GM18505 (cell line): ENCODE measurements at regions not wholly inside any gene's neighbourhood (a gene's known extent, or its start where the extent isn't known, plus 50 kb on each side); places are given as distances from the start of the nearest gene placed in this dataset.

Source experiments
- ATAC-seq: cut with Tn5 transposase; IDR thresholded peaks from one replicate; pipeline ENCODE4 v1.9.1; 2021; ENCODE audit not compliant: unreplicated experiment
- POLR2A ChIP-seq: IDR thresholded peaks from 4 replicates; pipeline ENCODE4 v1.6.1; 2011; ENCODE audit warnings: borderline replicate concordance; ENCODE audit not compliant: insufficient read depth, insufficient read length; ENCODE audit errors: extremely low read depth

DNA sequence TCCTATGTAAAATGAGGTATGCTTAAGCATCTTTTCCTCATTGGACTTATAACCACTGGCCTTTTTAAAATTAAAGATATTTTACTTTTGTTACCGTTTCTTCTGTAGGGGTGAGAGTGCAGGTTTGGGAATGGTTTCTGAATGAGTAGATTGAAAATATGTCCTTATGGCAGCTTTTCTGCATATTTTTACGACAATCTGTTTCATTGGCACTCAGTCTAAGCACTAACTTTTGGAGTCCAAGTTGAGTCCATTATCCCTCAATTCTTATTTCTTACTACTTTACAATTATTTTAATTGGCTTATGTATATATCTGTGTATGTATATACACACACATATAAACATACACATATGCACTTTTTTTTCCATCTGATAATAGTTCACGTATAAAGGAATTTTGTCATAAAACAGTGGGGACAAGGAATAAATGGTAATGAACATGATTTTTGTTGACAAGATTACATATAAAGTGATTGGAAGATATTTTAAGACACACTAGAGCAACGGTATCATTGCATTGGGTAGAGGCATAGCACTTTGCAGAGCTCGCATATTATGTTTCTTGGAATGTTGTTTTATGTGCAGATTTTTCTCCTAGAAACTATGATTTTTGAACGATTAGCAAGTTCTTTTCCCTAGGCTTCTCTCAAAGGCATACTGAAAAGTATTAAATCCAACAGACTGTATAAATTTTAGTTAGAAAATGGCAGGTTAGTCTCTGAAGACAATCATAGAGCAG, 133.0 kb downstream of the FAT4 start:
- ATAC-seq: no peak
- no peak for TF ChIP-seq POLR2A

- no peak for ATAC-seq
- TF ChIP-seq POLR2A: no peak
Observed at GRCh38 chr4:125456075-125456474, 141.3 kb downstream of the FAT4 start.

DNA sequence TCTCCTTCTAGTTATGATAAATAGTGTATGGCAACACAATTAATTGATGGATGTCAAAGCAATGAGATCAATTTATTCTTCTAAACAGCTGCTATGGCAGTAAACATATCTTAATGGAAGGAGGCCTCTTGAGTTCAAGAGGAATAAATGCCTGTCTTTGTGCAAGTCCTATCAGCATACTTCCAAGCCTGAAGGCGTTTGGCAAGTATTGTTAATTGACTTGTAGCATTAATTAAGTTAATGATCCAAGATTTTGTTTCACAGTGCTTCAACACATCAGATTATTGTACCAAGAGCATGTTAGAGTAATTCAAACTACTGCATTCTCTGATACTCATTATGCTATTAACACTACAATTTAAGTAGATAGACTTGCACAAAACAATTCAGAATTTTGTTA, 144.8 kb downstream of the FAT4 start:
- TF ChIP-seq POLR2A: no peak
- ATAC-seq: no peak

DNA sequence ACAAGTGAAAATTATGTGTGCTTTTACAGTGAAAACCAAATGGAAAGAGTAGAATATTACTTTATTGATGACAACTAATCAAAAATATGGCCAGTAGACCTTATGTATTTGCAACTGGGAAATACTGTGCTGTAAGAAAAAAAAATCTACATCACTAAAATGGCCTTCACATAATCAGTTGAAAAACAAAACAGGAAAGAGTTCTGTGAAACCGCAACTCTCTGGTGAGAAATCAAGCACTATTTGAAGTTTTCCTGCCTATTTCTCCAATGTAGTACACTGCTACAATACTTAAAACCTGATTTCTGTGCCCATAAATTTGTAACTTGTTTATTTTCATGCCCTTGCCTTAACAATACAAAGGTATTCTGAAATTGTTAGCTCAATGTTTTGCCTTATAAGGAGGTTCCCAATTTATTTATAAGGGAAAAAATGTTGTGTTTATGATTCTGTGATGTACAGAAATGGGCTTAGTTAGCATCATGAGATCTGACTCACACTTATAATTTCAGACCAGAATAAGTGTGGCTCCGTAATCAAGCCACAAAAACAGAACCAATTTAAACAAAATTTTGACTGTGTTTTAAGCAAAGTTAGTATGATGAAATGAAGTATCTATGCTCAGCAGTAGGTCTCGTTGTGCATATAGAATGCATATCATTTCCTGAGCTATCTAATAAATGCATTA, 147.1 kb downstream of the FAT4 start:
- no peak for ATAC-seq
- no peak for TF ChIP-seq POLR2A

DNA sequence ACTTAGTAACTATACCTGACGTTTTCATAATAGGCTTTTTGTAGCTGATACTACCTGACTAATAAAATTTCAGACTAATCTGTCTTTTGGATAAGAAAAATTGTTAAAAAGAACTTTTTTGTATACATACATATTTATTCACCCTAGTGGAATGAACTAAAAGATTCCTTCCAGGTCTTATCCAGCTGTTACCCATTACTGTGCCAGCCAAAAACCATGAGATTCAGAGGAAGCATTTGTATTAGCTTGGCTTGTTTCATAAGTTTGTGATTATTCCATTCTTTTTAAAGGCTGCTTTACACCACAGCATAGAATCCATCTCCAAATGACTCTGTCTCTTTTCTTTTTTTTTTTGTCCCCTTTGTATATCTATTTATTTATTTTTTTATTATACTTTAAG, 149.4 kb downstream of the FAT4 start:
- ATAC-seq: no peak
- TF ChIP-seq POLR2A: no peak

DNA sequence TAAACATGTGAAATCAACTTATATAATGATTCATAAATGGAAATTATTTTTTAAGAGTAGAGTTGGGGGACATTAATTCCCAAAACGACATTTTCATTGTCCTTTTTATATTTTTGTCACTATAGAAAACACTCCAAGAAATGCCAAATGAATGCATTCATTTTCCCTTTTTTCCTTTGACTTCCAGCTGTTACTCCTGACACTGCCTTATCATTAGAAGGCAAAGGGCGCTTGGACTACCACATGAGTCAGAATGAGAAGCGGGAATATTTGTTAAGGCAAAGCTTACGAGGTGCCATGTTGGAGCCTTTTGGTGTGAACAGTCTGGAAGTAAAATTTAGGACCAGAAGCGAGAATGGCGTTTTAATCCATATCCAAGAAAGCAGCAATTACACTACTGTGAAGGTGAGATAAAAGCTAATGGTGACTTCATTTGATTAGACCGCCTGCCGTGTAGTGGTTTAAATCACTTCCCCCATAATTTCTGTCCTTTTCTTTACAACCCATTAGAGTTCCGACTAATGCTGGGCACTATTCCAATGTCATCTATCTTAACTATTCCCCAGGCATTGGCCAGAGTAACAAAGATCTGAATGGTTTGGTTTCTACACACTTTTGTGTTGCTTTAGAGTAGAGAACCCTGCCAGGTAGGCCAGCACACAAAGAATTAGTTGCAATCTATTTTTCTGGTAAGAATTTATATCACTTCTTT, 166.7 kb downstream of the FAT4 start:
- no peak for ATAC-seq
- no peak for TF ChIP-seq POLR2A

- no peak for ATAC-seq
- TF ChIP-seq POLR2A: no peak
Observed at GRCh38 chr4:125482822-125483221, 168.1 kb downstream of the FAT4 start.

DNA sequence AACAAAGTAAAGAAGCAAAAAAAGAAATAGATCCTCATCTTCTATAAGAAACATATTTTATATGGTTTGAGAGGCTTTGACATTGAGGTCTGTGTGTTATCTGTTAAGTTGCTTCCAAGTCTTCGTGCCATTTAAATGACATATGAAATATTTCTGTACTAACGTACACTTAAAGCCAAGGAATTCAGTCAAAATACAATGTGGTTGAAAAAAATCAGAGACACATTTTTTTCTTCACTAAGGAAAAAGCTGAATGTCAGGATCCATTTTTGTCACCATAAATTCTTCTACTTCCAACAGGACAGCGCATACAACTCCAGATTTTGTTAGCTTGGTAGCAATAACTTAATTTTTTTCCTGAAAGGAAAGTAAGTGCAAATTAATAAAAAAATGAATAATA, 168.5 kb downstream of the FAT4 start:
- no peak for TF ChIP-seq POLR2A
- ATAC-seq: no peak

DNA sequence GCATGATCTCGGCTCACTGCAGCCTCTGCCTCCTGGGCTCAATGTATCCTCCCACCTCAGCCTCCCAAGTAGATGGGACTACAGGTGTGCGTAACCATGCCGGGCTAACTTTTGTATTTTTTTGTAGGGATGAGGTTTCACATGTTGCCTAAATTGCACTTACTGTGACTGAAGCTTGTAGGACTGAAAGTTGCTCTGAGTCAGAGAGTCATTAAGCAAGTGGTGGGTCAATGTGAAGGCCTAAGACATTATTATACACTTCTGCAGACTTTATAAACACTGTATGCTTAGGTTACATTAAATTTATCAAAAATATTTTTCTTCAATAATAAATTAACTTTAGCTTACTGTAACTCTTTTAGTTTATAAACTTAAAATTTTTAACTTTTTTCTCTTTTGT, 170.2 kb downstream of the FAT4 start:
- no peak for ATAC-seq
- TF ChIP-seq POLR2A: no peak

GRCh38 chr4:125486351-125486750, 171.6 kb downstream of the FAT4 start:
- ATAC-seq: no peak
- TF ChIP-seq POLR2A: no peak

DNA sequence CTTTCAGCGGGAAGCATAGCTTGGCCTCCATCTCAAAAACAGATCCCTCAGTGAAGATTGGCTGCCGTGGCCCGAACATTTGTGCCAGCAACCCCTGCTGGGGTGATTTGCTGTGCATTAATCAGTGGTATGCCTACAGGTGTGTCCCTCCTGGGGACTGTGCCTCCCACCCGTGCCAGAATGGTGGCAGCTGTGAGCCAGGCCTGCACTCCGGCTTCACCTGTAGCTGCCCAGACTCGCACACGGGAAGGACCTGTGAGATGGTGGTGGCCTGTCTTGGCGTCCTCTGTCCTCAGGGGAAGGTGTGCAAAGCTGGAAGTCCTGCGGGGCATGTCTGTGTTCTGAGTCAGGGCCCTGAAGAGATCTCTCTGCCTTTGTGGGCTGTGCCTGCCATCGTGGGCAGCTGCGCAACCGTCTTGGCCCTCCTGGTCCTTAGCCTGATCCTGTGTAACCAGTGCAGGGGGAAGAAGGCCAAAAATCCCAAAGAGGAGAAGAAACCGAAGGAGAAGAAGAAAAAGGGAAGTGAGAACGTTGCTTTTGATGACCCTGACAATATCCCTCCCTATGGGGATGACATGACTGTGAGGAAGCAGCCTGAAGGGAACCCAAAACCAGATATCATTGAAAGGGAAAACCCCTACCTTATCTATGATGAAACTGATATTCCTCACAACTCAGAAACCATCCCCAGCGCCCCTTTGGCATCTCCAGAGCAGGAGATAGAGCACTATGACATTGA, 175.4 kb downstream of the FAT4 start:
- TF ChIP-seq POLR2A: no peak
- no peak for ATAC-seq

DNA sequence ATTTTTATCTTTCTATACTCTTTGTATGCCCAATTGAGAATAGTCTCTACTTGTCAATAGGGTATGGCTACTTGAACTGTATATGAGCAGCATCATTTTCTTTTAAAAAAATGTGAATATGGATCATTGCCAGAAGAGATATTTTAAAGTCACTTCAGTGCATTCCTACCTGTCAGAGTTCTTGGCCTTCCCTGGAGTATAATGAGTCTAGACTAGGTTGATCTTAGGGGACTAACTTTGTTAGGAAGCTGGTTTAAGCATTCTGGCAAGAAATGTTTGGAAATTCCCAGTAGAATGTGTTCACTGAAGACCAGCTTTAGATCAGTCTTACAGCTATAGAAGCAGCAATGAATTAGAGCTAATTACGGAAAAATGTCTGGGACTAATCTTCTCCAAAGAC, 178.2 kb downstream of the FAT4 start:
- no peak for ATAC-seq
- no peak for TF ChIP-seq POLR2A

DNA sequence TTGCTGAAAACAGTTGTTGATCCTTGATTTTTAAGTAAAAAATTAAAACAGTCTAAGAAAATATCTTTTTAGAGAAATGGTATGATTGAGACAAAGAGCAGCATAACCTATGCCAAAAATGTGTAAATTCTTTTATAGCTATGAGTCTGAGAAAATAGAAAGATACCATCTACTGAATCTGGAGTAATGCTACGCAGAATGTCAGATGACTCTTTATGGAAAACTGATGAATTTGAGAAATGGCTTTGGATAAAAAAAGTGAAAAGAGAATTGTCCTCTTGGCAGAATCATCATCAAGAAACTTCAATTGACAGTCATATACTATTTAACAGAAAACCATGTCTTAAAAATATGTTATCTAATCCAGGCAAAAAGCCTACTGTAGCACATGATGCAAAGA, 183.1 kb downstream of the FAT4 start:
- ATAC-seq: no peak
- no peak for TF ChIP-seq POLR2A
